ENCODE measurements at regions not wholly inside any gene's neighbourhood (a gene's known extent, or its start where the extent isn't known, plus 50 kb on each side); places are given as distances from the start of the nearest gene placed in this dataset.

GRCh38 chr5:173758676-173759075 is 129.5 kb upstream of the CPEB4 start:
- TF ChIP-seq, protein P1, sequence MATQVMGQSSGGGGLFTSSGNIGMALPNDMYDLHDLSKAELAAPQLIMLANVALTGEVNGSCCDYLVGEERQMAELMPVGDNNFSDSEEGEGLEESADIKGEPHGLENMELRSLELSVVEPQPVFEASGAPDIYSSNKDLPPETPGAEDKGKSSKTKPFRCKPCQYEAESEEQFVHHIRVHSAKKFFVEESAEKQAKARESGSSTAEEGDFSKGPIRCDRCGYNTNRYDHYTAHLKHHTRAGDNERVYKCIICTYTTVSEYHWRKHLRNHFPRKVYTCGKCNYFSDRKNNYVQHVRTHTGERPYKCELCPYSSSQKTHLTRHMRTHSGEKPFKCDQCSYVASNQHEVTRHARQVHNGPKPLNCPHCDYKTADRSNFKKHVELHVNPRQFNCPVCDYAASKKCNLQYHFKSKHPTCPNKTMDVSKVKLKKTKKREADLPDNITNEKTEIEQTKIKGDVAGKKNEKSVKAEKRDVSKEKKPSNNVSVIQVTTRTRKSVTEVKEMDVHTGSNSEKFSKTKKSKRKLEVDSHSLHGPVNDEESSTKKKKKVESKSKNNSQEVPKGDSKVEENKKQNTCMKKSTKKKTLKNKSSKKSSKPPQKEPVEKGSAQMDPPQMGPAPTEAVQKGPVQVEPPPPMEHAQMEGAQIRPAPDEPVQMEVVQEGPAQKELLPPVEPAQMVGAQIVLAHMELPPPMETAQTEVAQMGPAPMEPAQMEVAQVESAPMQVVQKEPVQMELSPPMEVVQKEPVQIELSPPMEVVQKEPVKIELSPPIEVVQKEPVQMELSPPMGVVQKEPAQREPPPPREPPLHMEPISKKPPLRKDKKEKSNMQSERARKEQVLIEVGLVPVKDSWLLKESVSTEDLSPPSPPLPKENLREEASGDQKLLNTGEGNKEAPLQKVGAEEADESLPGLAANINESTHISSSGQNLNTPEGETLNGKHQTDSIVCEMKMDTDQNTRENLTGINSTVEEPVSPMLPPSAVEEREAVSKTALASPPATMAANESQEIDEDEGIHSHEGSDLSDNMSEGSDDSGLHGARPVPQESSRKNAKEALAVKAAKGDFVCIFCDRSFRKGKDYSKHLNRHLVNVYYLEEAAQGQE (IDR thresholded peaks at IDR 0.05; ENCODE audit: insufficient read depth in 1 of 2, low read depth in 2 of 2, low read length in 1 of 2): no peak
- TF ChIP-seq CTCF (IDR thresholded peaks at IDR 0.05) (no peak), SIN3A (IDR thresholded peaks at IDR 0.05; ENCODE audit: borderline replicate concordance, insufficient read depth, low read depth, low read length) (no peak), POLR2AphosphoS5 (IDR thresholded peaks at IDR 0.05; ENCODE audit: low read depth, low read length) (no peak), TCF7L2 (IDR thresholded peaks at IDR 0.05; ENCODE audit: low read depth, low read length) (no peak)
- Histone ChIP-seq H3K27ac (ENCODE audit: low read length) (no peak overlapping the region), H3K4me3 (ENCODE audit: low read depth in 2 of 2, low read length in 2 of 2) (no peak overlapping the region), H3K36me3 (ENCODE audit: control insufficient read depth, insufficient read depth, low read length) (no peaks in the 10 kb centered on the region), H3K4me1 (ENCODE audit: control insufficient read depth, insufficient read depth, low read length) (no peaks in the 10 kb centered on the region), H3K27me3 (ENCODE audit: control insufficient read depth, insufficient read depth, low read length) (no peaks in the 10 kb centered on the region), H3K9me3 (ENCODE audit: control insufficient read depth, insufficient read depth, low read depth, low read length) (no peaks in the 10 kb centered on the region)
- in situ Hi-C loops (cut with HindIII; ENCODE audit: low pct_unique_long_range_greater_than_20kb, low sequenced_read_pairs) (no loop called here), intact Hi-C loops (cut with micrococcal nuclease; ENCODE audit: unreplicated experiment) (no loop called here)
- DNase-seq (ENCODE audit: low read depth, low spot score): no peak
- CTCF ChIA-PET: no interaction called here
- no peak for ATAC-seq
- POLR2A ChIA-PET: no interaction called here
- no TSS peak for BruUV-seq (replicated peaks)

DNA sequence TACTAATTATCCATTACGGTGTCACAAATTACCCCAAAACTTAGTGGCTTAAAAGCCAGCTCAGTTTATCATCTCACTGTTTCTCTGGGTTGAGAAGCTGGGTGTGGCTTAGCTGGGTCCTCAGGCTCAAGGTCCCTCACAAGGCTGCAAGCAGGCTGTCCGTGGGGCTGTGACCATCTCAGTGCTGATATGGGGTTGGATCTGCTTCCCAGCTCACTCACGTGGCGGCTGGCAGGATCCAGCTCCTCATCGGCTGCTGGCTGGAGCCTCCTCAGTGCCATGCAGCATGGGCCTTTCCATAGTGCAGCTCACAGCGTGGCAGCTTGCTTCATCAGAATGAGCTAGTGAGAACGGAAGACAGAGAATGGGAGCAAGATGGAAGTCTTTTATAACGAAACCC is 128.5 kb upstream of the CPEB4 start:
- peaks cover 6% of the 10 kb centered on the region for H3K4me1 ChIP-seq (ENCODE audit: control insufficient read depth, insufficient read depth, low read length)
- BruUV-seq (replicated peaks): no TSS peak
- H3K4me3 ChIP-seq (ENCODE audit: low read depth in 2 of 2, low read length in 2 of 2): no peak overlapping the region
- intact Hi-C loops (cut with micrococcal nuclease; ENCODE audit: unreplicated experiment): no loop called here
- CTCF ChIA-PET: interaction anchor here (0.6 kb wide), 1 partner anchor 214 kb away, joined by 3 read pairs; no protein-coding TSS in a partner anchor
- TF ChIP-seq, protein P1 (IDR thresholded peaks at IDR 0.05; ENCODE audit: insufficient read depth in 1 of 2, low read depth in 2 of 2, low read length in 1 of 2): no peak
- TF ChIP-seq POLR2AphosphoS5 (IDR thresholded peaks at IDR 0.05; ENCODE audit: low read depth, low read length) (no peak), SIN3A (IDR thresholded peaks at IDR 0.05; ENCODE audit: borderline replicate concordance, insufficient read depth, low read depth, low read length) (no peak), TCF7L2 (IDR thresholded peaks at IDR 0.05; ENCODE audit: low read depth, low read length) (no peak), CTCF (IDR thresholded peaks at IDR 0.05) (no peak)
- in situ Hi-C loops (cut with HindIII; ENCODE audit: low pct_unique_long_range_greater_than_20kb, low sequenced_read_pairs): no loop called here
- DNase-seq (ENCODE audit: low read depth, low spot score) (no peak), ATAC-seq (no peak)
- H3K9me3 ChIP-seq (ENCODE audit: control insufficient read depth, insufficient read depth, low read depth, low read length): no peaks in the 10 kb centered on the region
- POLR2A ChIA-PET: no interaction called here
- H3K36me3 ChIP-seq (ENCODE audit: control insufficient read depth, insufficient read depth, low read length): no peaks in the 10 kb centered on the region
- H3K27ac ChIP-seq (ENCODE audit: low read length): no peak overlapping the region
- H3K27me3 ChIP-seq (ENCODE audit: control insufficient read depth, insufficient read depth, low read length): no peaks in the 10 kb centered on the region
